Retinal pigment epithelial cell (primary cell): ENCODE measurements at regions not wholly inside any gene's neighbourhood (a gene's known extent, or its start where the extent isn't known, plus 50 kb on each side); places are given as distances from the start of the nearest gene placed in this dataset.
A peak's percentile ranks its signal among the peaks of the same experiment; 100 is the strongest.

Experiments used
- DNase-seq: peaks from one replicate; pipeline ENCODE4 v3.0.0-alpha.2; 2010; ENCODE audit warnings: low read depth
- H3K4me3 ChIP-seq: 2 replicates; pipeline ENCODE4 v1.5.1; 2011; ENCODE audit warnings: mild to moderate bottlenecking, low read length, control low read depth, moderate library complexity
- CTCF ChIP-seq: conservative IDR thresholded peaks from 2 replicates; pipeline ENCODE4 v1.5.1; 2011; ENCODE audit warnings: low read depth, low read length, control low read depth, inconsistent platforms

- H3K4me3 ChIP-seq = no peak overlapping the region
- no peak for TF ChIP-seq CTCF
- no peak for DNase-seq
Measured at GRCh38 chr2:35688309-35688708, 667.3 kb upstream of the CRIM1 start.

GRCh38 chr2:35651688-35652323 lies 703.8 kb upstream of the CRIM1 start:
- no peak for DNase-seq
- no peak for TF ChIP-seq CTCF
- no peak overlapping the region for H3K4me3 ChIP-seq

- no peak for DNase-seq
- TF ChIP-seq CTCF = no peak
- H3K4me3 ChIP-seq = no peak overlapping the region
Measured at GRCh38 chr2:35614640-35615039, 740.9 kb upstream of the CRIM1 start.

GRCh38 chr2:35606394-35606793 lies 749.2 kb upstream of the CRIM1 start:
- no peak overlapping the region for H3K4me3 ChIP-seq
- TF ChIP-seq CTCF = no peak

GRCh38 chr2:35598310-35598709 lies 757.3 kb upstream of the CRIM1 start:
- no peak for DNase-seq
- no peak for TF ChIP-seq CTCF
- H3K4me3 ChIP-seq = no peak overlapping the region

More at GRCh38 chr2:35606394-35606793, 749.2 kb upstream of the CRIM1 start:
- DNase-seq = no peak

- no peak for TF ChIP-seq CTCF
- peak; percentile 9 for DNase-seq
- no peak overlapping the region for H3K4me3 ChIP-seq
Measured at GRCh38 chr2:35591886-35592285, 763.7 kb upstream of the CRIM1 start.

- no peak overlapping the region for H3K4me3 ChIP-seq
- TF ChIP-seq CTCF = no peak
- DNase-seq = no peak
Measured at GRCh38 chr2:35585972-35586371, 769.6 kb upstream of the CRIM1 start.
